ENCODE measurements at regions not wholly inside any gene's neighbourhood (a gene's known extent, or its start where the extent isn't known, plus 50 kb on each side); places are given as distances from the start of the nearest gene placed in this dataset.

DNA sequence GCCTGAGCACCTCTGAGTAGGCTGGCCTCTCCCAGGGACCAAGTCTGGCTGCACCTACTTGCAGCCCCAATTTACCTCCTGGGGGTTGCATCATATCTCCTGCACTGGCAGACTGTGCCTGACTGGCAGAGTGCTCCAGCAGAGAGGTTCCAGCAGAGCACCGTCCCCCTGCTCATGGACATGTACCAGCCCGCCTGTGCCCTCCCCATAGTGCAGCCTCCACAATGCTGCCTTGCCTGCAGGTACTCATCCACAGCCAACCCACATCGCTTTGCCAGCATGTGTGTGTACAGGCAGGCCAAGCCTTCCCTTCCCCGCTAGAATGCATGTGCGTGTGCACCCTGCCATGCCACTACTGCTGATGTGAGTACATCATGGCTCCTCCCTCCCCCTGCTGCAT is 105.5 kb upstream of the NPSR1 start:
- no peak for TF ChIP-seq YY1 (IDR thresholded peaks at IDR 0.05; ENCODE audit: extremely low read depth, insufficient replicate concordance, low read depth, low read length)
- TF ChIP-seq CEBPB (IDR thresholded peaks at IDR 0.05; ENCODE audit: low read depth) = no peak
- no peak for TF ChIP-seq SP1 (IDR thresholded peaks at IDR 0.05; ENCODE audit: low read depth)
- TF ChIP-seq POLR2A (IDR thresholded peaks at IDR 0.05; ENCODE audit: borderline replicate concordance, extremely low read depth, insufficient read depth, insufficient read length) = no peak
